Panc1 (cell line): ENCODE measurements at regions not wholly inside any gene's neighbourhood (a gene's known extent, or its start where the extent isn't known, plus 50 kb on each side); places are given as distances from the start of the nearest gene placed in this dataset.

Source experiments
- POLR2AphosphoS5 ChIP-seq: IDR thresholded peaks from 2 replicates; pipeline ENCODE4 v1.6.1; 2012; ENCODE audit warnings: mild to moderate bottlenecking, low read depth, low read length, moderate library complexity
- REST ChIP-seq, 2 experiments: IDR thresholded peaks; 2 replicates each; pipeline ENCODE4 v1.6.1; 2011 to 2012; ENCODE audit warnings: low read depth in 2 of 2, control low read depth in 1 of 2, low read length in 1 of 2, mild to moderate bottlenecking in 1 of 2, moderate library complexity in 1 of 2; ENCODE audit not compliant: insufficient read depth in 1 of 2
- SIN3A ChIP-seq: IDR thresholded peaks from 2 replicates; pipeline ENCODE4 v1.6.1; 2012; ENCODE audit warnings: low read depth, mild to moderate bottlenecking, low read length, moderate library complexity, borderline replicate concordance; ENCODE audit not compliant: insufficient read depth
- TCF7L2 ChIP-seq: IDR thresholded peaks from 2 replicates; pipeline ENCODE4 v1.6.1; 2011; ENCODE audit warnings: mild to moderate bottlenecking, low read depth, low read length, inconsistent platforms
- TF ChIP-seq, protein P1 (sequence below): fragments of 450-650 bp; IDR thresholded peaks from 2 replicates; pipeline ENCODE4 v1.5.1; 2017; ENCODE audit warnings: mild to moderate bottlenecking

- TF ChIP-seq REST (IDR thresholded peaks at IDR 0.05; ENCODE audit: insufficient read depth in 1 of 2, low read depth in 2 of 2, low read length in 1 of 2): no peak
- no peak for TF ChIP-seq SIN3A
- no peak for TF ChIP-seq POLR2AphosphoS5
- TF ChIP-seq, protein P1, sequence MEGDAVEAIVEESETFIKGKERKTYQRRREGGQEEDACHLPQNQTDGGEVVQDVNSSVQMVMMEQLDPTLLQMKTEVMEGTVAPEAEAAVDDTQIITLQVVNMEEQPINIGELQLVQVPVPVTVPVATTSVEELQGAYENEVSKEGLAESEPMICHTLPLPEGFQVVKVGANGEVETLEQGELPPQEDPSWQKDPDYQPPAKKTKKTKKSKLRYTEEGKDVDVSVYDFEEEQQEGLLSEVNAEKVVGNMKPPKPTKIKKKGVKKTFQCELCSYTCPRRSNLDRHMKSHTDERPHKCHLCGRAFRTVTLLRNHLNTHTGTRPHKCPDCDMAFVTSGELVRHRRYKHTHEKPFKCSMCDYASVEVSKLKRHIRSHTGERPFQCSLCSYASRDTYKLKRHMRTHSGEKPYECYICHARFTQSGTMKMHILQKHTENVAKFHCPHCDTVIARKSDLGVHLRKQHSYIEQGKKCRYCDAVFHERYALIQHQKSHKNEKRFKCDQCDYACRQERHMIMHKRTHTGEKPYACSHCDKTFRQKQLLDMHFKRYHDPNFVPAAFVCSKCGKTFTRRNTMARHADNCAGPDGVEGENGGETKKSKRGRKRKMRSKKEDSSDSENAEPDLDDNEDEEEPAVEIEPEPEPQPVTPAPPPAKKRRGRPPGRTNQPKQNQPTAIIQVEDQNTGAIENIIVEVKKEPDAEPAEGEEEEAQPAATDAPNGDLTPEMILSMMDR: no peak
- TF ChIP-seq TCF7L2: no peak
Observed at GRCh38 chr19:28419312-28419711, 793.6 kb downstream of the UQCRFS1 start.
